OCI-LY7 (cell line): ENCODE measurements at regions not wholly inside any gene's neighbourhood (a gene's known extent, or its start where the extent isn't known, plus 50 kb on each side); places are given as distances from the start of the nearest gene placed in this dataset.
"Not testable (repeated sequence)": the region's sequence is repeated elsewhere in the genome, so short reads cannot be mapped to it uniquely, and the experiment has no call there.

Experiments used
- BruUV-seq: library from RNA; stranded (reverse); fragments of 400-500 nt; replicated peaks from 2 replicates; lab custom pipeline; 2021; lab: Mats Ljungman, UMichigan
- CTCF ChIA-PET: fragments of 300-600 bp; sonication (Branson Sonifier 250); formaldehyde crosslinking; loops from one replicate; lab custom pipeline; 2022; ENCODE audit warnings: antibody characterized with exemption; ENCODE audit not compliant: unreplicated experiment; lab: Charles Lee
- POLR2A ChIA-PET: fragments of 300-600 bp; sonication (Branson Sonifier 250); formaldehyde crosslinking; loops from one replicate; lab custom pipeline; 2022; ENCODE audit warnings: antibody characterized with exemption; lab: Charles Lee
- DNase-seq: peaks from one replicate; pipeline ENCODE4 v3.0.0-alpha.2; 2015; ENCODE audit warnings: low spot score
- H2AFZ ChIP-seq: fragments of 200-600 bp; sonication (generic), shearing (Covaris generic); 2 replicates; pipeline ENCODE4 v1.6.1; 2014; ENCODE audit warnings: mild to moderate bottlenecking, antibody characterized with exemption, low read length, moderate library complexity
- H3K27ac ChIP-seq: fragments of 200-600 bp; sonication (generic); 2 replicates; pipeline ENCODE4 v1.5.1; 2014; ENCODE audit warnings: mixed run types, low read depth, mild to moderate bottlenecking, moderate library complexity, low read length, inconsistent platforms; ENCODE audit not compliant: poor library complexity, severe bottlenecking
- H3K36me3 ChIP-seq: fragments of 200-600 bp; sonication (generic); 2 replicates; pipeline ENCODE4 v1.6.1; 2014; ENCODE audit warnings: mild to moderate bottlenecking, antibody characterized with exemption, low read length, moderate library complexity, mixed read lengths; ENCODE audit not compliant: insufficient read depth
- H3K4me1 ChIP-seq: fragments of 200-600 bp; sonication (generic); 2 replicates; pipeline ENCODE4 v1.5.1; 2014; ENCODE audit warnings: mild to moderate bottlenecking, low read length; ENCODE audit not compliant: insufficient read depth, poor library complexity, severe bottlenecking
- H3K4me2 ChIP-seq: fragments of 200-600 bp; sonication (generic); 2 replicates; pipeline ENCODE4 v1.6.1; 2014; ENCODE audit warnings: mild to moderate bottlenecking, low read length
- H3K4me3 ChIP-seq: fragments of 200-600 bp; sonication (generic); 2 replicates; pipeline ENCODE4 v1.5.1; 2014; ENCODE audit warnings: mild to moderate bottlenecking, low read depth, low read length; ENCODE audit not compliant: poor library complexity, severe bottlenecking
- H3K79me2 ChIP-seq: fragments of 200-600 bp; sonication (generic); 2 replicates; pipeline ENCODE4 v1.6.1; 2016; ENCODE audit warnings: low read depth, mild to moderate bottlenecking, low read length, moderate library complexity, mixed read lengths; ENCODE audit not compliant: insufficient read depth
- H3K9me2 ChIP-seq: fragments of 200-600 bp; sonication (generic); 2 replicates; pipeline ENCODE4 v1.6.1; 2016; ENCODE audit warnings: mild to moderate bottlenecking, low read length, mixed read lengths; ENCODE audit not compliant: insufficient read depth
- H3K9me3 ChIP-seq: fragments of 200-600 bp; sonication (generic); 2 replicates; pipeline ENCODE4 v1.6.1; 2014; ENCODE audit warnings: mild to moderate bottlenecking, mixed run types, low read length, mixed read lengths
- H4K20me1 ChIP-seq: fragments of 200-600 bp; sonication (generic); 2 replicates; pipeline ENCODE4 v1.6.1; 2014; ENCODE audit warnings: mild to moderate bottlenecking, antibody characterized with exemption, low read length, moderate library complexity, mixed read lengths; ENCODE audit not compliant: insufficient read depth
- EZH2phosphoT487 ChIP-seq: fragments of 200-600 bp; sonication (generic); IDR thresholded peaks from 2 replicates; pipeline ENCODE4 v1.6.1; 2018; ENCODE audit warnings: low read depth, borderline replicate concordance, mild to moderate bottlenecking, mixed run types, antibody characterized with exemption, low read length, moderate library complexity, mixed read lengths
- intact Hi-C: fragments of 100-400 bp; cut with micrococcal nuclease; formaldehyde crosslinking; loops from one replicate; pipeline ENCODE4 v1.10.0; 2022; ENCODE audit not compliant: unreplicated experiment
- TF ChIP-seq, protein P1 (sequence below): fragments of 200-600 bp; sonication (generic); conservative IDR thresholded peaks from 2 replicates; pipeline ENCODE4 v1.5.1; 2014; ENCODE audit warnings: mild to moderate bottlenecking, antibody characterized with exemption, low read length, moderate library complexity, mixed read lengths

GRCh38 chr10:3635211-3635671 is 149.8 kb downstream of the KLF6 start:
- no peak for DNase-seq
- BruUV-seq = no TSS peak

GRCh38 chr10:3634646-3635045 is 150.4 kb downstream of the KLF6 start:
- H3K79me2 ChIP-seq, H2AFZ ChIP-seq, H3K4me2 ChIP-seq, H4K20me1 ChIP-seq, BruUV-seq, intact Hi-C loops, H3K4me3 ChIP-seq, H3K9me3 ChIP-seq, H3K9me2 ChIP-seq, DNase-seq, H3K27ac ChIP-seq, H3K4me1 ChIP-seq, H3K36me3 ChIP-seq: not testable (repeated sequence)
- ChIA-PET CTCF (interaction anchor here (0.7 kb wide), 1 partner anchor 22 kb away, joined by 3 read pairs; no protein-coding TSS in a partner anchor), POLR2A (interaction anchor here (0.6 to 1.6 kb wide), 2 partner anchors 9 to 284 kb away, joined by 3 to 4 read pairs; no protein-coding TSS in a partner anchor)

More at GRCh38 chr10:3635211-3635671, 149.8 kb downstream of the KLF6 start:
- Histone ChIP-seq H3K4me3 (no peak overlapping the region), H3K36me3 (no peaks in the 10 kb centered on the region), H3K9me3 (no peaks in the 10 kb centered on the region), H3K27ac (no peak overlapping the region), H4K20me1 (no peaks in the 10 kb centered on the region), H3K79me2 (no peaks in the 10 kb centered on the region), H3K4me1 (no peaks in the 10 kb centered on the region), H2AFZ (no peak overlapping the region), H3K9me2 (no peaks in the 10 kb centered on the region), H3K4me2 (no peak overlapping the region)
- intact Hi-C loops = no loop called here
- CTCF ChIA-PET = no interaction called here
- POLR2A ChIA-PET = interaction anchor here (0.7 kb wide), 1 partner anchor 19 kb away, joined by 8 read pairs; no protein-coding TSS in a partner anchor
- no peak for TF ChIP-seq EZH2phosphoT487
- TF ChIP-seq, protein P1, sequence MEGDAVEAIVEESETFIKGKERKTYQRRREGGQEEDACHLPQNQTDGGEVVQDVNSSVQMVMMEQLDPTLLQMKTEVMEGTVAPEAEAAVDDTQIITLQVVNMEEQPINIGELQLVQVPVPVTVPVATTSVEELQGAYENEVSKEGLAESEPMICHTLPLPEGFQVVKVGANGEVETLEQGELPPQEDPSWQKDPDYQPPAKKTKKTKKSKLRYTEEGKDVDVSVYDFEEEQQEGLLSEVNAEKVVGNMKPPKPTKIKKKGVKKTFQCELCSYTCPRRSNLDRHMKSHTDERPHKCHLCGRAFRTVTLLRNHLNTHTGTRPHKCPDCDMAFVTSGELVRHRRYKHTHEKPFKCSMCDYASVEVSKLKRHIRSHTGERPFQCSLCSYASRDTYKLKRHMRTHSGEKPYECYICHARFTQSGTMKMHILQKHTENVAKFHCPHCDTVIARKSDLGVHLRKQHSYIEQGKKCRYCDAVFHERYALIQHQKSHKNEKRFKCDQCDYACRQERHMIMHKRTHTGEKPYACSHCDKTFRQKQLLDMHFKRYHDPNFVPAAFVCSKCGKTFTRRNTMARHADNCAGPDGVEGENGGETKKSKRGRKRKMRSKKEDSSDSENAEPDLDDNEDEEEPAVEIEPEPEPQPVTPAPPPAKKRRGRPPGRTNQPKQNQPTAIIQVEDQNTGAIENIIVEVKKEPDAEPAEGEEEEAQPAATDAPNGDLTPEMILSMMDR = no peak

DNA sequence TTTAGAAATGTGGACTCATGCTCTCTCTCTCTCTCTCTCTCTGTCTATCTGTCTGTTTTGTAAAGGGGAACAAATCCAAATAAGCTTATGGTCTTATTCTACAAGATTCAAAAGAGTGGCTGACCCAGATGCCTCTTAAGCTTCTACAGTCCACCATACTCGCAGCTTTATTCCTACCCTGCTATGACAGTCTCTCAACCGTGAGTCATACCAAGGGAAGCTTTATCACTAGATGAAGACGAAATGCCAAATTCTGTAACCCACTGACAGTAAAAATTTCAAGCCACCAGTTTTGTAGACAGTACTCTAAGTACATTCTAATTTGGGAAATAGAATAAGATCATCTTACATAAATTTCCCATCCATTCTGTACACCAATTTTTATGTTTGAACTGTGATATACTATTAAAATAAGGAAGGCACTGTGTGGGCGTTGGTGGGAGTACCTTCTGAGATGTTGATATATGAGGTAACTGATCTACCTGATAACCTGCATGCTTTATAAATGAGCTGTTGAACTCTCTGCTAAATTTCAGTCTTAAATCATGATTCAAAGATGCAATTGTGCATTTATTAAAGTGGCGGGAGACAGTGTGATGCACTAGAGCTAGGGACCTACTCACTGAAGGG is 153.2 kb downstream of the KLF6 start:
- H3K9me3 ChIP-seq = no peaks in the 10 kb centered on the region
- H3K79me2 ChIP-seq = no peaks in the 10 kb centered on the region
- intact Hi-C loops = no loop called here
- DNase-seq = no peak
- TF ChIP-seq, protein P1 = no peak
- no peak for TF ChIP-seq EZH2phosphoT487
- H3K27ac ChIP-seq = no peak overlapping the region
- no peak overlapping the region for H3K4me2 ChIP-seq
- H2AFZ ChIP-seq = no peak overlapping the region
- H3K36me3 ChIP-seq = no peaks in the 10 kb centered on the region
- H3K4me3 ChIP-seq = no peak overlapping the region
- H4K20me1 ChIP-seq = no peaks in the 10 kb centered on the region
- BruUV-seq = no TSS peak
- POLR2A ChIA-PET = interaction anchor here (1.5 kb wide), 1 partner anchor 10 kb away, joined by 6 read pairs; no protein-coding TSS in a partner anchor
- no peaks in the 10 kb centered on the region for H3K9me2 ChIP-seq
- peaks cover 13% of the 10 kb centered on the region for H3K4me1 ChIP-seq
- CTCF ChIA-PET = interaction anchor here (0.6 kb wide), 1 partner anchor 80 kb away, joined by 4 read pairs; no protein-coding TSS in a partner anchor
